Common myeloid progenitor, CD34-positive (primary cell): ENCODE measurements at regions not wholly inside any gene's neighbourhood (a gene's known extent, or its start where the extent isn't known, plus 50 kb on each side); places are given as distances from the start of the nearest gene placed in this dataset.

Source experiments
- CTCF ChIA-PET: fragments of 350-600 bp; sonication (Branson Sonifier 250); formaldehyde crosslinking; loops from one replicate; lab custom pipeline; 2021; ENCODE audit warnings: antibody characterized with exemption; lab: Charles Lee
- POLR2A ChIA-PET: fragments of 350-600 bp; sonication (Branson Sonifier 250); formaldehyde crosslinking; loops from one replicate; lab custom pipeline; 2021; ENCODE audit warnings: antibody characterized with exemption; lab: Charles Lee
- DNase-seq, 3 donors: peaks; one replicate each; pipeline versions ENCODE4 v3.0.0 to v3.0.0-alpha.2; 2013
- H3K27ac ChIP-seq, 2 experiments: 1 replicate in 1 of 2; 2 replicates in 1 of 2; pipeline ENCODE4 v1.7.0; 2013; ENCODE audit warnings: inconsistent platforms in 2 of 2, low read length in 2 of 2, mild to moderate bottlenecking in 2 of 2, low read depth in 1 of 2, moderate library complexity in 1 of 2; ENCODE audit not compliant: severe bottlenecking in 2 of 2, insufficient read depth in 1 of 2, poor library complexity in 1 of 2
- H3K27me3 ChIP-seq, 5 experiments: replicated peaks in 2 of 5; 1 replicate in 3 of 5; 2 replicates in 2 of 5; pipeline versions ENCODE4 v1.6.1 to v1.7.0; 2013; ENCODE audit warnings: low read length in 4 of 5, mild to moderate bottlenecking in 2 of 5, moderate library complexity in 2 of 5, inconsistent platforms in 1 of 5; ENCODE audit not compliant: insufficient read depth in 5 of 5, control insufficient read depth in 4 of 5
- H3K36me3 ChIP-seq, 4 experiments: 1 replicate in 2 of 4; 2 replicates in 2 of 4; pipeline versions ENCODE4 v1.6.1 to v1.7.0; 2013; ENCODE audit warnings: low read length in 3 of 4, control low read depth in 1 of 4, mild to moderate bottlenecking in 1 of 4; ENCODE audit not compliant: control insufficient read depth in 4 of 4, insufficient read depth in 4 of 4
- H3K4me1 ChIP-seq, 4 experiments: 1 replicate in 3 of 4; 2 replicates in 1 of 4; pipeline versions ENCODE4 v1.6.1 to v1.7.1; 2013; ENCODE audit warnings: low read length in 3 of 4, mild to moderate bottlenecking in 3 of 4, control low read depth in 1 of 4, inconsistent platforms in 1 of 4, moderate library complexity in 1 of 4; ENCODE audit not compliant: control insufficient read depth in 4 of 4, insufficient read depth in 4 of 4; ENCODE audit errors: control extremely low read depth in 1 of 4
- H3K4me3 ChIP-seq, 7 experiments: 1 replicate in 4 of 7; 2 replicates in 3 of 7; pipeline versions ENCODE4 v1.5.1 to v1.7.0; 2013; ENCODE audit warnings: mild to moderate bottlenecking in 7 of 7, low read length in 6 of 7, moderate library complexity in 6 of 7, inconsistent platforms in 2 of 7, low read depth in 2 of 7, control low read depth in 1 of 7; ENCODE audit not compliant: insufficient read depth in 4 of 7, control insufficient read depth in 1 of 7; ENCODE audit errors: extremely low read depth in 1 of 7
- H3K9me3 ChIP-seq, 5 experiments: 1 replicate in 4 of 5; 2 replicates in 1 of 5; pipeline versions ENCODE4 v1.6.1 to v1.7.1; 2013; ENCODE audit warnings: low read length in 4 of 5, mild to moderate bottlenecking in 2 of 5, inconsistent platforms in 1 of 5, low read depth in 1 of 5, moderate library complexity in 1 of 5; ENCODE audit not compliant: control insufficient read depth in 4 of 5, insufficient read depth in 2 of 5; ENCODE audit errors: control extremely low read depth in 1 of 5
- WGBS: methylation state at CpG from one replicate; pipeline ENCODE4 v1.1.5; 2013; ENCODE audit not compliant: insufficient coverage; 5-methylcytosine and 5-hydroxymethylcytosine counted together

DNA sequence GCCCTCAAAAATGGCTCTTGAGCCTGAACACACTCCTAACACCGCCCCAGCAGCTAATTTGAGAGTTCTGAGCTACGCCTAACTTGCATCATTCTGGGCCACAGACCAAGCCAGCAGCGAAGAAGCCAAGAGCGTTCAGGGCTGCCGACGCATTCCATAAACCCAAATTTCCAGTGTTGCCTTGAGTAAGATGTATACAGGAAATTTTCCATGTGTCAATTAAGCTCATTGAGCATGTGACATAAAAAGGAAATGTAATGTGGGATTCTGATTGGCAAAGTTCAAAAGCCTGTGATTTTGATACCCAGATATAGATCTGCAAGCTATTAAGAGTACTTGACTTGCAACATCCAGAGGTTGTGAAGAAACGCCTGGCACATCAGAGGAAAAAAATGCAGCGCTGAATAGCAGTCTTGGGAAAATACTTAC, 148.6 kb upstream of the NR2F2 start:
- Histone ChIP-seq H3K4me3 (no peak overlapping the region), H3K36me3 (no peaks in the 10 kb centered on the region), H3K4me1 (no peaks in the 10 kb centered on the region), H3K27ac (no peak overlapping the region), H3K9me3 (no peaks in the 10 kb centered on the region), H3K27me3 (peaks cover 0 to 16% (median 5%) of the 10 kb centered on the region in 5 experiments)
- 96% methylated on average over 8 of the region's 8 CpGs for WGBS
- ChIA-PET CTCF (no interaction called here), POLR2A (no interaction called here)
- no peak for DNase-seq

DNA sequence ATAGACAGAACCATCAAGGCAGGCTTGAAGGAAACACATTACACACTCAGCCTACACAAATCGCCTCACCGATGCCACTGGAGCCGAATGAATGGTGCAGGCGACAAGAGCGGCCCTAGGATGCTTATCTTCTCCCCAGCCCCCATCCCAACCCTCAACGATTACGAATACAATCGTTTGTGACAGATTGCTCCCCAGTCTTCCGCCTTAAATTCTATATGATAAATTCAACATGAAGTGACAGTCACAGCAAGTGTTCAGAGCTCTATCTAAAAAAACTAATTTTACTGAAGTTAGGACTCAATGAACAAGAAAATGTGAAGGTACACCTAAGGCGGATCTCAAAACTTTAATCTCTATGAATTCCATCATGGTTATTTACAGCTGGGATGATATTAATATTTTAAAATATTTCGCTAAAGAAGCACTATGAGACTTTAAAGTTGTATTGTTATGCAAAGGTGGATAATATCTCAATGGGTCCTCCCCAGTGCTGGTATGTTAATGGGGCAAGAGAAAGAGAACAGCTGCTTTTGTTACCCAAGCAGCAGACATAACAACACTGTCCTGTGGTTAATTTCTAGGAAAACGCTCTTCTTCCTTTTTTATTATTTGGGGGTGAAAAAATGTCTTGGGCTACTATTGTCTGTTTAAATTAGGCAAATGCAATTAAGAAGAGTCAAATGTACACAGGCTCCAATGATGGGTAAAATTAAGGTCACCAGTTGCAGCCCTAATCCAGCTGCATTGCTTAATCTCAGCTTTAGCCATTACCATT, 147.6 kb upstream of the NR2F2 start:
- CTCF ChIA-PET, result no interaction called here
- WGBS, result 96% methylated on average over 7 of the region's 12 CpGs

DNA sequence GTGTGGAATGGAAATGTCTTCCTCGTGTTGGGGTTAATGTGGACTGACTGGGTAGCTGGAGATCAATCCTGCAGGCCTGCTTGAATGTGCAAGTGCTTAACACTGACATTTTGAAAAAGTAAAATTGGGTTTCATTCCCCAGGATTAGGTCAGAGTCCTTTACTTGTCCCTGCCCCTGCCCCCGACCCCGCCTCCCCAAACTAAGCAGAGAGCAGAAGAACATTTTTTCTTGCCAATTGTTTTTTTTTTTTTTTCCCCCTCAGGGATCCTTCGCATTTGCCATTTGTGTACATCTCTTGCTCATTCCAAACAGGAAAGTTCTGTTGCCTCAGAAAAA, 147.0 kb upstream of the NR2F2 start:
- Histone ChIP-seq H3K27me3 (peaks cover 0 to 16% (median 5%) of the 10 kb centered on the region in 5 experiments), H3K9me3 (no peaks in the 10 kb centered on the region), H3K4me3 (no peak overlapping the region), H3K4me1 (no peaks in the 10 kb centered on the region), H3K36me3 (no peaks in the 10 kb centered on the region), H3K27ac (no peak overlapping the region)
- ChIA-PET CTCF (no interaction called here), POLR2A (no interaction called here)
- 87% methylated on average over 3 of the region's 4 CpGs for WGBS
- no peak for DNase-seq

More for the DNA sequence above, 147.6 kb upstream of the NR2F2 start:
- Histone ChIP-seq H3K27me3 (peaks cover 0 to 13% (median 5%) of the 10 kb centered on the region in 5 experiments), H3K27ac (no peak overlapping the region), H3K36me3 (no peaks in the 10 kb centered on the region), H3K4me3 (no peak overlapping the region), H3K9me3 (no peaks in the 10 kb centered on the region), H3K4me1 (no peaks in the 10 kb centered on the region)
- DNase-seq, result no peak
- POLR2A ChIA-PET, result no interaction called here

DNA sequence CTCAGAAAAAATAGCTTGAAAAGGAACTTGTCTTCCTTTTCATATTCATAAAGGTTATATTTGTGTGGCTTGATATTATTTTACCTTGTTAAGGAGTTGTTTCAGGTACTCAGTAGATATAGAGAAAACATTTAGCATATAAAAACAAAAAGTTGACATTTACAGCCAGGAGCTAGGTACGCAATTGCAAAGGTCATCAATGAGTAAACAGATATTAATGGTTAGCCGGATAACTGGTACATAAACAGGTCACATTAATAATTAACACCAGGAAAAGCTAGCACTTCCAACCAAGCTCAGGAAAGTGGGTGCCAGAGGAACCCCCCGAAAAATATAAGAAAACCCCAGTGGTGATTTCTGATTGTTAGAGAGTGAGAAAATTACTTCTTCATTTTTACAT, 146.6 kb upstream of the NR2F2 start:
- Histone ChIP-seq H3K4me3 (no peak overlapping the region), H3K27ac (no peak overlapping the region), H3K9me3 (no peaks in the 10 kb centered on the region), H3K4me1 (no peaks in the 10 kb centered on the region), H3K27me3 (peaks cover 0 to 14% (median 5%) of the 10 kb centered on the region in 5 experiments), H3K36me3 (no peaks in the 10 kb centered on the region)
- DNase-seq, result no peak
- POLR2A ChIA-PET, result no interaction called here
- WGBS, result 100% methylated on average over 2 of the region's 3 CpGs
- CTCF ChIA-PET, result no interaction called here

DNA sequence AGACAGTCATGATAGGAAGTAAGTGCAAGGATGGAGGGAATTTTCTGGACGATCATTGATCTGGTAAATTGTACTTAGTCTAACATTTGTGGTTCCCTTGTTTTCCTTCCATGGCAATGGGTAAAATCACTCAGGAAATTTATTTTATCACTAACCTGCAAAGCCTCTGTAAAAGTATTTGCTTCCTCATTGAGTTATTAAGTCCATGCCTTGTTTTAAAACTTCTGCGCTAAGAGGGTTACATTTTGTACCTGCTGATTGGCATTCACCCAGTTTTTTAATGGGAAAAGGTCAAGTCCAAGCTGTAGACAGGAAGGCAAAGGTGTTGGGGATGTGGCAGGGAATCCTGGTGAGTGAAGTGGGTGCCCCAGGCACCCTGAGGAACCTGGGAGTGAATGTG, 146.2 kb upstream of the NR2F2 start:
- Histone ChIP-seq H3K27me3 (peaks cover 0 to 14% (median 5%) of the 10 kb centered on the region in 5 experiments), H3K27ac (no peak overlapping the region), H3K9me3 (no peaks in the 10 kb centered on the region), H3K36me3 (no peaks in the 10 kb centered on the region), H3K4me3 (no peak overlapping the region), H3K4me1 (no peaks in the 10 kb centered on the region)
- DNase-seq, result no peak
- ChIA-PET CTCF (no interaction called here), POLR2A (no interaction called here)
- WGBS, result 80% methylated on average over 1 of the region's 2 CpGs

DNA sequence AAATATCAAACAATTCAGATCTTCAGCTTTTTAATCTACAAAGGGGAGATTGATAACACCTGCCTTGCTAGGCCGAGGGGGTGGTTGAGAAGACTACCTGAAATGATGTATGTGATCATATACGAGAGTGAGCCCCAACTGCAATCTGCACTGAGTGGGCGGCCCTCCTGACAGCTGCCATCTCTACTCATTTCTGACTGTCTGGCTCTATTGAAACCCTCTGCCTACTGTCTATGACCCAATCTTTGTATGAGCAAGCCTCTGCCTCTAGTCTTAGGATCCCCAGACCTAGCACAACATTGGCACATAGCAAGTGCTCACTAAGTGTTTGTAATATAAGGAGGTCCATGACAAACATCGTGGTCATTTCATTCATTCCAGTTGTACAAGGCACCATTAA, 144.4 kb upstream of the NR2F2 start:
- no peaks in the 10 kb centered on the region for H3K9me3 ChIP-seq
- DNase-seq, result no peak
- no peaks in the 10 kb centered on the region for H3K4me1 ChIP-seq
- no peaks in the 10 kb centered on the region for H3K36me3 ChIP-seq
- ChIA-PET CTCF (no interaction called here), POLR2A (interaction anchor here (0.7 kb wide), 1 partner anchor 760 kb away, joined by 3 read pairs; no protein-coding TSS in a partner anchor)
- WGBS, result no CpG with 5 or more reads among the region's 4 CpGs
- H3K4me3 ChIP-seq, result no peak overlapping the region
- peaks cover 0 to 10% (median 5%) of the 10 kb centered on the region in 5 experiments for H3K27me3 ChIP-seq
- no peak overlapping the region for H3K27ac ChIP-seq

DNA sequence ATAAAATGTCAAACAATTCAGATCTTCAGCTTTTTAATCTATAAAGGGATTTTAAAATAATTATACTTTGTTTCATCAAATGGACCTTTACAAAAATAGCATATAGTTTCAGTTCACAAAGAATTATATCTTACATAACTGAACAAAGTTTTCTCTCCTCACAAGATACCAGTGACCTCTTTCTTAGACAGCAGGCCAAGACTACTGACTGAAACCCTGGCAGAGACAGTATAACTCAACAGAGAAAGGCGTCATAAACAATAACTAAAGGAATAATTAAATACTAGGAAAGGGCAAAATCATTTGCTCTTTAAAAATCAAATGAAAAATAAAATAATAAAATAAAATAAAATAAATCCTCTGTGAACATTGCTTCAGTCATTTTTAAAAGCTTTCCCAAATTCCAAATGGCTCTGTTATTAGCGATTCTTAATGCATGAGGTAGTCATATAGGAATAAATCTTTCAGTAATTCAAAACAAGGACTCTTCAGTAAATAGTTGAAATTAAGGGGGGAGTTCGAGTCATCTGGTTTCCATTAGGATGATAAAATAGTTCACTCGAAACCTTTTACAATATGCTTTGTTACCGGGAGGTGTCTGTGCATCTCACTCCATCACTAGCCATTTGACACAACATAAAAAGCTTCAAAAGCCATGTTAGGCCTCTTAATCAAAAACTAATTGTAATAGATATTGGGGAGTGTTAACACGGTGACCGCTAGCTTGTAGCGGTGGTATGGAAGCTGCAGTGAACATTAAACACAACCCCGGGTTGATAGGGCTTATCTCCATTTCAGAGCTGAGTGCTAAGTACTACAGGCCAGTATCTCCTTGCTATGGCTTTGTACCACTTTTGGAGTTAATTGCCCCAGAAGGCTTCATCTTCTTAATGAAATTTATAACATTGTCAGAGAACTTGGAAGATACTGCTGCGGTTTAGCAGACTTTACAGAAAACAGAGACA, 142.9 kb upstream of the NR2F2 start:
- 37% methylated on average over 5 of the region's 10 CpGs for WGBS
- Histone ChIP-seq H3K4me1 (no peaks in the 10 kb centered on the region), H3K27ac (no peak overlapping the region), H3K36me3 (no peaks in the 10 kb centered on the region), H3K27me3 (peaks cover 0 to 10% (median 5%) of the 10 kb centered on the region in 5 experiments), H3K9me3 (no peaks in the 10 kb centered on the region), H3K4me3 (no peak overlapping the region)
- ChIA-PET POLR2A (no interaction called here), CTCF (no interaction called here)
- DNase-seq, result no peak
